ENCODE measurements at regions not wholly inside any gene's neighbourhood (a gene's known extent, or its start where the extent isn't known, plus 50 kb on each side); places are given as distances from the start of the nearest gene placed in this dataset.

DNA sequence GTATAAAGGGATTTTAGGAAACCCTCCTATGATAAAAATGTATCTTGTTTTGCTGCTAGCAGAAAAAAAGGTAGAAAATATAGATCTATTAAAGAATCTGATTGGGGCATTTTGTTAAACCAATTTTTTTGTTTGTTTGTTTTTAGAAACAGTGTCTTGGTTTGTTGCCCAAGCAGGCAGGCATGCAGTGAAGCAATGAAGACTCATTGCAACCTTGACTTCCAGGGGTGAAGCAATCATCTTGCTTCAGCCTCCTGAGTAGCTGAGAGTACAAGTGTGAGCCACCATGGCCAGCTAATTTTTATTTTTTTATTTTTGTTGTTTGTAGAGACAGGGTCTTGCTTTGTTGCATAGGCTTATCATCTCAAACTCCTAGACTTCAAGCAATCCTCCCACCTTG lies 755.8 kb upstream of the EDIL3 start:
- no peak overlapping the region for H3K4me3 ChIP-seq (ENCODE audit: low read depth, low read length)
- DNase-seq (ENCODE audit: low read depth): no peak
- TF ChIP-seq, protein P1, sequence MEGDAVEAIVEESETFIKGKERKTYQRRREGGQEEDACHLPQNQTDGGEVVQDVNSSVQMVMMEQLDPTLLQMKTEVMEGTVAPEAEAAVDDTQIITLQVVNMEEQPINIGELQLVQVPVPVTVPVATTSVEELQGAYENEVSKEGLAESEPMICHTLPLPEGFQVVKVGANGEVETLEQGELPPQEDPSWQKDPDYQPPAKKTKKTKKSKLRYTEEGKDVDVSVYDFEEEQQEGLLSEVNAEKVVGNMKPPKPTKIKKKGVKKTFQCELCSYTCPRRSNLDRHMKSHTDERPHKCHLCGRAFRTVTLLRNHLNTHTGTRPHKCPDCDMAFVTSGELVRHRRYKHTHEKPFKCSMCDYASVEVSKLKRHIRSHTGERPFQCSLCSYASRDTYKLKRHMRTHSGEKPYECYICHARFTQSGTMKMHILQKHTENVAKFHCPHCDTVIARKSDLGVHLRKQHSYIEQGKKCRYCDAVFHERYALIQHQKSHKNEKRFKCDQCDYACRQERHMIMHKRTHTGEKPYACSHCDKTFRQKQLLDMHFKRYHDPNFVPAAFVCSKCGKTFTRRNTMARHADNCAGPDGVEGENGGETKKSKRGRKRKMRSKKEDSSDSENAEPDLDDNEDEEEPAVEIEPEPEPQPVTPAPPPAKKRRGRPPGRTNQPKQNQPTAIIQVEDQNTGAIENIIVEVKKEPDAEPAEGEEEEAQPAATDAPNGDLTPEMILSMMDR (IDR thresholded peaks at IDR 0.05; ENCODE audit: low read depth, low read length): no peak
- TF ChIP-seq, protein P2, sequence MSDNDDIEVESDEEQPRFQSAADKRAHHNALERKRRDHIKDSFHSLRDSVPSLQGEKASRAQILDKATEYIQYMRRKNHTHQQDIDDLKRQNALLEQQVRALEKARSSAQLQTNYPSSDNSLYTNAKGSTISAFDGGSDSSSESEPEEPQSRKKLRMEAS (IDR thresholded peaks at IDR 0.05; ENCODE audit: low read depth, low read length): no peak
- TF ChIP-seq POLR2A (IDR thresholded peaks at IDR 0.05; ENCODE audit: extremely low read depth, insufficient read length): no peak
- TF ChIP-seq MYC (IDR thresholded peaks at IDR 0.05; ENCODE audit: low read depth, low read length): no peak

DNA sequence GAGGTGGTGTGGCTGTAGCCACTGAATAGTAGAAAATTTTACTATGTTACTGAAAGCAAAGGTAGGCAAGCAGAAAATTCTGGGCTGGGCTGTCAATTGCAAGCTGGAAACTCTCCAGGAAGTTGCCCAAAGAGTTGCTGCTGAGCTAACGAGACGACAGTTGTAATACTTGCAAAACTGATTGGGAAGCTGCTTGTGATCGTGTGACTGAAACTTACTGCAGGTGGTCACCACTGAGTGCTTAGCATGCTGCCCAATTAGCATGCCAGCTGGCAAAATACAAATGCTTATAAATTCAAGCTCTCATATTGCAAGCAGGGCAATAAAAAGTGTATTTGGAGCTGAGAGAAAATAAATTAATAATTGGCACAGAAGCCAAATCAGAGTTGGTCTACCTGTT lies 758.5 kb upstream of the EDIL3 start:
- no peak overlapping the region for H3K4me3 ChIP-seq (ENCODE audit: low read depth, low read length)
- no peak for DNase-seq (ENCODE audit: low read depth)
- TF ChIP-seq, protein P2 (IDR thresholded peaks at IDR 0.05; ENCODE audit: low read depth, low read length): no peak
- TF ChIP-seq MYC (IDR thresholded peaks at IDR 0.05; ENCODE audit: low read depth, low read length) (no peak), POLR2A (IDR thresholded peaks at IDR 0.05; ENCODE audit: extremely low read depth, insufficient read length) (no peak)
- TF ChIP-seq, protein P1 (IDR thresholded peaks at IDR 0.05; ENCODE audit: low read depth, low read length): no peak

DNA sequence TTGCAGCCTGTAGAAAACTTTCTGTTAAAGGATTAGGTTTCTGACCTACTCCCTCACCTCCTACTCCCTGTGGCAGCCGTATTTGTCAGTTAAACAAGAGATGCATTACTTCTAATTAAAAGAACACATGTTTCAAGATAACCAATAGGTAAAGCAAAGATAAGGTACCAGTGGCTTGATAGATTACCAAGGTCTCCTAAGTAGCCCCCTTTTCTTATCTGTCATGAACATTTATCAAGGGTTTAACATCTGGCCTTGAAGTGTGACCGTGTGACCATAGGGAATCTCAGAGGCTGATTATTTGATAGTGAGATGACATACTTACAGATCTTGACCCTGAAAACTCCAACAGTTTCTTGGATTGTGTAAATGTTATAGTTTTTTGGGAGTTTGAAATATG lies 764.0 kb upstream of the EDIL3 start:
- H3K4me3 ChIP-seq (ENCODE audit: low read depth, low read length): no peak overlapping the region
- TF ChIP-seq POLR2A (IDR thresholded peaks at IDR 0.05; ENCODE audit: extremely low read depth, insufficient read length): no peak
- TF ChIP-seq, protein P2 (IDR thresholded peaks at IDR 0.05; ENCODE audit: low read depth, low read length): no peak
- no peak for TF ChIP-seq MYC (IDR thresholded peaks at IDR 0.05; ENCODE audit: low read depth, low read length)
- TF ChIP-seq, protein P1 (IDR thresholded peaks at IDR 0.05; ENCODE audit: low read depth, low read length): no peak
- no peak for DNase-seq (ENCODE audit: low read depth)

DNA sequence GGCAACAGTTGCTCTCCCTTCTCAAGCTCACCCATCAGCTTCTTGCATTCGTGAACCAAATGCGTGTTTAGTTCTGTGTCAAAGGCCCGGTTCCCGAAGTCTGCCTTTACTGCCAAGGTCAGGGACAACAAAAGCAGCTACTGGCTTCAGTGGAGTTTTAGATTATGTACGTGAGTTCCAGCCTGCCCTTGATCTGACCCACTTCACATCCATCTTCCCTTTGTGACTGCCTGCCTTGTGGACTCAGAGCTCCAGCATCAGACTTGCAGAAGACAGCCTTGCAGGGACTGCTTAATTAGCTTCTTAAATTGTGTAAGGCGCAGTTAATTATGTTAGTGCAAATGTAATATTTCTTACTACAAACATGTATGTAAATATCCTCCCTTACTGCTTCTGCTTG lies 774.7 kb upstream of the EDIL3 start:
- no peak for DNase-seq (ENCODE audit: low read depth)
- TF ChIP-seq MYC (IDR thresholded peaks at IDR 0.05; ENCODE audit: low read depth, low read length): no peak
- TF ChIP-seq POLR2A (IDR thresholded peaks at IDR 0.05; ENCODE audit: extremely low read depth, insufficient read length): no peak
- TF ChIP-seq, protein P1 (IDR thresholded peaks at IDR 0.05; ENCODE audit: low read depth, low read length): no peak
- TF ChIP-seq, protein P2 (IDR thresholded peaks at IDR 0.05; ENCODE audit: low read depth, low read length): no peak

DNA sequence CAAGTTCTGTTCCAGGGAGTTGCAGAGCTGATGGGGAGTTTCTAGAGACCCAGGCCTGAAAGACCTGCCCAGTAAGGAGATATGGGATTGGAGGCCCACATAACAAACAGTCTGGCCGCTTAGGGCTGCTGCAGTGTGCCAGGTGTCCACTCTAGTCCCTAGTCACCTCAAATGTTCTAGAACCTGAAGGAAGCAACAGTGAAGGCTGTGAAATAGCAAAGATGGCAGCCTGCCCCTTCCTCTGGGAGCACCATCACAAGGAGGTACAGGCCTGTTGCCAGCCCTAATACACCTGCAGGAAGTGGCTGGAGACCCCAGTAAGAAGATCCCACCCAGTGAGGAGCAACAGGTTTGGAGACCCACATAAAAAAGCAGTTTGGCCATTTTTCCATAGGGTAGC lies 783.8 kb upstream of the EDIL3 start:
- DNase-seq (ENCODE audit: low read depth): no peak
- no peak overlapping the region for H3K4me3 ChIP-seq (ENCODE audit: low read depth, low read length)
- TF ChIP-seq MYC (IDR thresholded peaks at IDR 0.05; ENCODE audit: low read depth, low read length): no peak
- TF ChIP-seq, protein P2 (IDR thresholded peaks at IDR 0.05; ENCODE audit: low read depth, low read length): no peak
- TF ChIP-seq, protein P1 (IDR thresholded peaks at IDR 0.05; ENCODE audit: low read depth, low read length): no peak
- no peak for TF ChIP-seq POLR2A (IDR thresholded peaks at IDR 0.05; ENCODE audit: extremely low read depth, insufficient read length)

More for the DNA sequence above, 774.7 kb upstream of the EDIL3 start:
- no peak overlapping the region for H3K4me3 ChIP-seq (ENCODE audit: low read depth, low read length)

DNA sequence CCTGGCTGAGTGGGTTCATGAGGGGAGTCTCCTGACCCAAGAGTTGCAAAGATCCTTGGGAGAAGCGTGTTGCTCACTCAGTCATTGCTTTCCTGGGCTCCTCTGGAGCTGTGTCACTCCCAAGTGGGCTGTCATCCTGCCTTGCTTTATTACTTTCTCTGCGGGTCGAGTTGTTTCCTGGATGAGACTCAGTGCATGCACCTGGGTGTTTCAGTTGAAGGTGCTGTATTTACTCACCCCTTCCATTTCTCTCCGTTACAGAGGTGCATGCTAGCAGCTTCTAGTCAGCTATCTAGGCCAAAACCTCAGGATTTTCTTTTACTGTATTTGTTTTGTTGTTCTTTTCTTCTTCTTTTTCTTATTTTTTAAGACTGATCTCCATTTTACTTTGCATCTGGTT lies 785.5 kb upstream of the EDIL3 start:
- DNase-seq (ENCODE audit: low read depth): no peak
- TF ChIP-seq, protein P2 (IDR thresholded peaks at IDR 0.05; ENCODE audit: low read depth, low read length): no peak
- TF ChIP-seq, protein P1 (IDR thresholded peaks at IDR 0.05; ENCODE audit: low read depth, low read length): no peak
- no peak for TF ChIP-seq POLR2A (IDR thresholded peaks at IDR 0.05; ENCODE audit: extremely low read depth, insufficient read length)
- no peak for TF ChIP-seq MYC (IDR thresholded peaks at IDR 0.05; ENCODE audit: low read depth, low read length)
- no peak overlapping the region for H3K4me3 ChIP-seq (ENCODE audit: low read depth, low read length)

Data from NB4 (cell line).